HG03520 (cell line): ENCODE measurements at regions not wholly inside any gene's neighbourhood (a gene's known extent, or its start where the extent isn't known, plus 50 kb on each side); places are given as distances from the start of the nearest gene placed in this dataset.
"Not testable (repeated sequence)": the region's sequence is repeated elsewhere in the genome, so short reads cannot be mapped to it uniquely, and the experiment has no call there.

Experiments
- ATAC-seq: cut with Tn5 transposase; IDR thresholded peaks from one replicate; pipeline ENCODE4 v1.9.1; 2021; ENCODE audit warnings: mild to moderate bottlenecking, moderate library complexity; ENCODE audit not compliant: unreplicated experiment

DNA sequence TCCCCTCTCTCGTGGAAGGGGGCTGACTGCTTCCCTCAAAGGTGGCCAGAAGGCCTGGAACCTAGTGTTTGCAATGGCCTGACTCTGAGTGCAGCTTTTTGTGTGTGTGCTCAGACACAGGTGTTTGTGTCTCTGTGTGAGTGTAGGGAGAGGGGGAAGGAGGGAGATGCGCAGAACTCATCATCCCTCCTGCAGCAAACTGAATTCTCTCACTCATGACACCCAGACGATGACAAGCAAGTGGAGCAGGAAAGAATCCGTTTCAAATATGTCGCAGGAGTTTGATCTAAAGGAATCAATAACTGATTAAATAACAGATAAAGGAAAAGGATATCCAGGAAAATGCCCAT, 101.4 kb downstream of the TNFAIP3 start:
- no peak for ATAC-seq

DNA sequence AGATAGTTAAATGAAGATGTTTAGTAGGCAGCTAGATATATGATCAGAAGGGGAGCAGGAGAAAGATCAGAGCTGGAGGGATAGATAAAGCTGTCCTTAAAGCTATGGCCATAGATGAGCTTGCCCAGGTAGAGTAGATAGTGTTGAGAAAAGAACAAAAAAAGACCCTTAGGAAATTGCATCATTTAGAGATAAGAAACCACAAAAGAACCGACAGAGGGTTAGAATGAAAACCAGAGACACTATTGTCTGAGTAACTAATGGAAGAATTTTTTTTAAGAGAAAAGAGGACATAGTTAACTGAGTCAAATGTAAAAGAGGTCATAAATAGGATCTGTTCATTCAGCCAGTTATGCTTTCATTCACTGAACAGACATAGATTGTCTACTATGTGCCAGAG, 101.8 kb downstream of the TNFAIP3 start:
- ATAC-seq = no peak

DNA sequence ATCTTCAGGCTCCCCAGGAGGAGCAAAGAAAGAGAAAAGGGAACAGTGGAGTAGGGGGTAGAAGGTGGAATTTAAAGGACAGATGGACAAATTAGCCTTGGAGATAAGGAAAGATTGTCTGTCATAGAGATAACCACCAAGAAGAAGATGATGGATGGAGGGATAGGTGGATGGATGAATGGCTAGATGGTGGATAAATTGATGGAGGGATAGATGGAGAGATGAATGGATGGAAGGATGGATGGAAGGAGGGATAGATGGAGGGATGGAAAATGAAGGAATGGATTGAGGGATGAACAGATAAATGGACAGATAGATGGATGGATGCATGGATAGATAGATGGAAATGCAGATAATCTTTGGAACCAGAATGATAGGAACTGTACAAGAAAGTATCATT, 102.8 kb downstream of the TNFAIP3 start:
- no peak for ATAC-seq

DNA sequence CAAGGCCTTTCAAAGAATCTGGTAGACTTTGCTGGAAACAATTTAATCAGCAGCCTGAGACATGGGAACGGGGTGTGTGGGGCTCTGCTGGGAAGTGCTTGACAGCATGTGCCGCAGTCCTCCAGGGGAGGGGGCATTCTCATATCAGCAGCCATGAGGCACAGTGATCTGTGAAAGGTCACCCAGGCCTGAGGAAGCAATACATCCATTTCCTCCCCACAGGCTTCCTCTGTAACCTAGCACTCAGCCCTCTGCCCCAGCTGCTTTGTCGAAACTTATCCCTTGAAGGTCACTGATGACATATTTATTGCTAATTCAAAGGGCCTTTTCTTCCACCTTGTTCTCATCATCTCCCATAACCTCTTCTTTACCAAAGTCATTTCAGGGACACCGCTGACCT, 103.3 kb downstream of the TNFAIP3 start:
- ATAC-seq = no peak

DNA sequence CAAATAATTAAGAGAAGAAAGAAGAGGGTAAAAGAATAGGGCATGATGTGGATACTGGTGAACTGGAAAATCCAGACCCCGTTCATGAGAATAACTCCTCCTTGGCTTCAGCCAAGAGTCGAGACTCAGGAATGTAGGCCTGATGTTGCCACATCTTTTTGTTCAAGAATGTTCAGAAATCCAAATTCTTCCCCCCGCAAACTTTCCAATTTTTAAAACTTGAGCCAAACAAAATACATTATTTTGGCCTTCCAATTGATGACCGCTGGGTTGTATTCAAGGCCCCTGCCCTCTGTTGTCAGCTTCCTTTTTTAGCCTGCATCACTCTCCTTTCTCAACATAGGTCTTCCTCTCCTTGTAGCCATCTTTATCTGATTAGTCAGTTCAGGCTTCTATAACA, 106.1 kb downstream of the TNFAIP3 start:
- no peak for ATAC-seq

DNA sequence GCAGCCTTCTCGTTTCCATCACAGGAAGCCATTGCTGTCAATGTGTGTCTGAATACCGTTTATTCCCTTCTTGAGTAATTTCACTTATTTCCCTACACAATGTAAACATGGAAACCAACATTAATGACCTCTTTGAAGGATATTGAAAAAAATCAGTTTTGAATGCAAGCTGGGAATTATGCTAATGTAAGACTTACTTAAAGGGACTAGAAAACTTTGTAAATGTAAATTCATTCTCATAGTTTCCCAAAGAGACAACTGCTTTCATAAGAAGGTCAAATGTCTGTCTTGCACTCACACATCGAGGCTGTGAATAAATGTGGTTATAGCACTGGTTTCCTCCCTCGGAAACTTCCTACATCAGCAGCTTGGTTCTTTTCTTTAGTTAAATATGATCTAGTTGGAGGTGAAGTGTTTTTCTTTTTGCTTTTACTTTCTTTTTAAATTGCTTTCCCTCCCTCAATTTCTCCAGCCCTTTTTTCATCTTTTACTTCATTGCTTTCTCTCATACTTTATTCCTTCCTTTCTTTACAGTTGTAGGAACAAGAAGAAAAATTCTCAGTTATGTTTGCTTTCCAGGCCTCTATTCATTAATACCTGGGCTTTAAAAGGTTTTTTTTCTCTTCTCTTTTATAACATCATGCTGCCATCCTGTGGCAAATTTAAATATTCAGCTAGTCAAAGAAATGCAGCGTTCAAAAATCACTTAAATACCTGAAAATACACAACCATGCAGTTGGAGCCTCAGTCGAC, 108.3 kb downstream of the TNFAIP3 start:
- no peak for ATAC-seq

DNA sequence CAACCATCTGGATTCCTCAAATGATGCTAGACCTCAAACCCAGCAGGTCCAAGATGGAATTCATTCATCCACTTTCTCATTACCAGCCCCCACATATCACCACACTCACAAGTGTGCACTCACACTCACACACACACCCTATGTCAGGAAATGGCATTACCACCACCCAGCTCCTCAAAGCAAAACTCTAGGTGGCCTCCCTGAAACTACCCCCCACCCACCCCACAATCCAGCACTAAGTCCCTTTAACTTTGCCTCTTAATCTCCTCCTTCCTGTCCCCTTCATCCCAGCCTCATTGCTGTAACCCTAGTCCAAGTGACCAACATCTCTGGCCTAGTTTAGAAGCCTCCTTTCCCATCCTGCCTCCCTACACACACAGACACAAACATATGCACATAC, 109.4 kb downstream of the TNFAIP3 start:
- no peak for ATAC-seq

DNA sequence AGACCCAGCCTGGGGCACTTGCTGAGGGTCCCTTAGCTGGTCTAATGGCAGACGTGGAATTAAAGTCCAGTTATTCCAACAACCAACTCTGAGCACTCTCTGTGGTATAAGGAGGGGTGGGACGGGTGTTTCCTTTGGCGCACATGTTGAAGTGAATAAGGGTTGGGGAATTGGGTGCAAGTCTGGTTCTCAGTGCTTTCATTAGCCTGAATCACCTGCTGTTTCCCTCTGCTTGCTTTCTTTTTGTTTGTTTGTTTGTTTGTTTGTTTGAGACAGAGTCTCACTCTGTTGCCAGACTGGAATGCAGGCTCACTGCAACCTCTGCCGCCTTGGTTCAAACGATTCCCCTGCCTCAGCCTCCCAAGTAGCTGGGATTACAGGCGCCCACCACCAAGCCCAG, 110.1 kb downstream of the TNFAIP3 start:
- ATAC-seq = no peak

DNA sequence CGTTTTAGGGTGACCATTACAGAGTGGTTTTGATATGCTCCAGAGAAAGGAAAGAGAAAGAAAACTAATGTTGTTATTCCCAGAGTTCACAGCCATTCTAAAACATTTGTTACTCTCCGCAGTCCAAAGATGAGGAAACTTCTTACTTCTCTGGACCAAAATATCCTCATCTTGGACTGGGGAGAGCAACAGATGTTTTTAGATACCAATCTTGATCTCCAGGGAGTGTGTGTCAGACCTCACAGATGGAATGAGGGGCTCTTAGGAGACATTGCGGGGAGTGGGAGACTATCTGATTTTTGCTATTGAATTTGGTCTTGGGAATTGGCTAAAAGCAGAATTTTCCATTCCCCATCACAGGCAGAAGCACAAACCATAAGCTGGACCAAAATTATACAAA, 110.8 kb downstream of the TNFAIP3 start:
- no peak for ATAC-seq

DNA sequence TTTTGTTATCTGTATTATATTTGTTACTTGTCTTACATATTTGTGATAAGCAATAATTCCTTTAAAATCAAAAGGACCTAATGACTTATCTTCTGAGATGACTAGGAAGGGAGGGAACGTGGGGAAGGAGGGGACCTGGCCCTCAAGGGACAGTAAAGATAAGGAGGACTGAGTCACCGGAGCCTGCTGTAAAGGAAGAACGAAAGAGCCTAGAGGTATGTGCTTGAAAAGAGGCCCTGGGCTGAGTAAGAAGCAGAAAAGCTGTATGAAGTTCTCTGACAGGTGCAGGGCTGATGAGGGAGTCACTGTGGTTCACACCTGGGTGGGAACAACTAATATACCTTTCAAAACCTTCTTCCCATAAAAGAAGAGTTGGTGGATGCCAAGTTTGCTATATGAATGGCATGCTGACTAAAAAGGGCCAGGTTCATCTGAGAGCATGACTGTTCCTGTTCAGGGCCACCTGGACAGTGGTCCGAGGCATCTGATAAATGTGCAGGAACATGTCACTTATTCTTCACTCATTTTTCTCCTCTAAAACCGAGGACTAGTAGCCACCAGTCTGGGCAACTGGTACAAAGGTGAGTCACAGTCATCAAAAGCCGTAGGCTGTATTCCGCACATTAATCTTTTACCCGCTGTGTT, 111.3 kb downstream of the TNFAIP3 start:
- no peak for ATAC-seq

DNA sequence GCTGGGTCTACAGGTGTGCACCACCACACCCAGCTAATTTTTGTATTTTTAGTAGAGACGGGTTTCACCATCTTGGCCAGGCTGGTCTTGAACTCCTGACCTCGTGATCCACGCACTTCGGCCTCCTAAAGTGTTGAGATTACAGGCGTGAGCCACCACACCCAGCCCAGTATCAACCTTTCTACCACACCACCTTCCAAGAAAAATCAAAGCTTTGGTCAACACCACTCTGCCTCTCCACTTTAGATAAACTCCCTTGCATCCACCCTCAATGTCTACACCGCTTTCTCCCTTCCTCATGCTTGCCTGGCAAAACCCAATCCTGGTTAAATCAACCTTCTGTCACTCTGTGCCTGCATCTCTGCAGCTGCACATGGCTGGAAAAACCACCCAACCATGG, 112.2 kb downstream of the TNFAIP3 start:
- ATAC-seq = not testable (repeated sequence)

DNA sequence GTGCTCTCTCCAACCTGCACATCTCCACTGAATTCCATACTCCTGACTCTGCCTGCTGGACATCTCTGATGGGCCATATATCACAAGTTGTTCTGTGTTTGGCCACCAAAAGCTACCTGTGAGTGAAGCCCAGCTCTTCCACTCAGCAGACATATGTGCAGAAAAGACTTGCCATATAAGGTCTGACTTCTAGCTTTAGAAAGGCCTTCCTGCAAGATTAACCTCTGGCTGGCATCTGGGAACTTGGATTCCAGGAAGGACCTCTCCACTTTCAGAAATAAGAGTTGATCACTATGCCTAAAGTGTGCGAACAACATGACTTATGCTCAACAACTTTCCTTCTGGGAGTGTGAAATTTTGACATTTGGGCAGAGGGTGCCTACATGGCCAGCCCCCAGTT, 113.7 kb downstream of the TNFAIP3 start:
- ATAC-seq = no peak

DNA sequence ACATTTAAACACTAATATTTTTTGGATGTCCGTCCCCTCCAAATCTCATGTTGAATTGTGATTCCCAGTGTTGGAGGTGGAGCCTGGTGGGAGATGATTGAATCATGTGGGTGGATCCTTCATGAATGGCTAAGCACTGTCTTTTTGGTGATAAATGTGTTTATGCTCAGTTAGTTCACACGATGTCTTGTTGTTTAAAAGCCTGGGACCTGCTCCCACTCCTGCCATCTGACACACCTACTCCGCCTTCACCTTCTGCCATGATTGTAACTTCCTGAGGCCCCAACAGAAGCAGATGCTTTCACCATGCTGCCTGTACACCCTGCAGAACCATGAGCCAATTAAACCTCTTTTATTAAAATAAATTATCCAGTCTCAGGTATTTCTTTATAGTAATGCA, 114.7 kb downstream of the TNFAIP3 start:
- no peak for ATAC-seq

DNA sequence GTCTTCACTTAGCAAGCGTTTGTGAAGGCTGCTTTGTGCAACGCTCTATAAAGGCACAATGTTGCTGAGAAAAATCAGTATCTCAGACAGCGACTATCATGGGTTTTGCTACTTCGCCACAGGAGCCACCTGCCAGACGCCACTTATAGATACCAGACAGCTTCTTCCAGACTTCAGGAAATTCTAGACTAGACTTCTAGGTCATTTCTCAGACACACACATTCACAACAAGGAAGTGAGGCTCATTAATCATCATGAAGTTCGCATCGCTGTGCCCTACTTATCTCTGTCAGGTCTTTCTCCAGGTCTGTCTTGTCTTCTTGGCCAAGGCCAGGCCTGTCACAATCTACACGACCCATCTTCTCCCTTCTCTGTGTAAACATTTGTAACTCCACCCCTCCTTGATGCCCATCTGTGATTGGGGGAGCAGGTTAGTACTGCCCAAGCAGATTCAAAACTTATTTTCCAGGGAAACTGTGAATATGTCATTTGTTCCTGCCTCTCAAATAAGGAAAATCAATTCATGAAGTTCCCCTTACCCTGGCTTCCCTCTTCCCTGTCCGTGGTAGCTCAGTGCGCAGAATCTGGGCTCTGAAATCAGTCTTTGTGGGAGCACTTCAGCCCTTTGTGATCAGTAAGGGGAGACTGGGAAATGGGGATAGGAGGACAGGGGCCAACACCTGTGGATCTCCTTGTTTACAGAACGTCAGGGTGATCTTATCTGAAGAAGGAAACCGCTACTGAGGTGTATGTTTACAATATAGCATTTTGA, 115.5 kb downstream of the TNFAIP3 start:
- no peak for ATAC-seq

DNA sequence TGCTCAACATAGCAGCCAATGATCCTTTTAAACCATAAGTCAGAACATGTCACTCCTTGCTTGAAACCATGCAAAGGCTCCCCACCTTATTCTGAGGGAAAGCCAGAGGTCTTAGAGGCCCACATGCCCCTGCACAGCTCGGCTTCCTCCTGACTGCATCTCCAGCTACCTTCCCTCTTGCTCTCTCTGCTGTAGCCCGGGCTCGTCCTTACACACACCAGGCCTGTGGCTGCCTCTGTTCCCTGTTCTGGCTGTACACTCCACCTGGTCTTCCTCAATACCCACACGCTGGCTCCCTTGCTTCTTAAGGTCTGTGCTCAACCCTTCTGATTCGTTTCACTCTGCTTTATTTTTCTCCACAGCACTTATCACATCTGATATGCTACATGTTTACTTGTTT, 116.2 kb downstream of the TNFAIP3 start:
- ATAC-seq = no peak

DNA sequence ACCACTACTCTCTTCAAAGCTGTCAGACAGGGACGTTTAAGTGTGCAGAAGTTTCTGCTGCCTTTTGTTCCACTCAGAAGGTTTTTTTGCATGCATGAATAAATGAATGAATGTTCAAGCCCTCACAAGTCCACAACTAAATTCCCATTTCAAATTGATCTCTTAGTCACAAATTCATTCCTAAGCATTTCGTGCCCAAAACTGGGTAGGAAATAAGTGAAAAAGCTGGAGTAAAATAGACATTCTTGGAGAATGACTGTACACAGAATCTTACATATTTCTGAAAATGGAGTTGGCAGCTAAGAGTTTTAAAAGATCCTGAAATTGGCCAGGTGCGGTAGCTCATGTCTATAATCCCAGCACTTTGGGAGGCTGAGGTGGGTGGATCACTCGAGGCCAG, 117.6 kb downstream of the PERP start:
- ATAC-seq = no peak

DNA sequence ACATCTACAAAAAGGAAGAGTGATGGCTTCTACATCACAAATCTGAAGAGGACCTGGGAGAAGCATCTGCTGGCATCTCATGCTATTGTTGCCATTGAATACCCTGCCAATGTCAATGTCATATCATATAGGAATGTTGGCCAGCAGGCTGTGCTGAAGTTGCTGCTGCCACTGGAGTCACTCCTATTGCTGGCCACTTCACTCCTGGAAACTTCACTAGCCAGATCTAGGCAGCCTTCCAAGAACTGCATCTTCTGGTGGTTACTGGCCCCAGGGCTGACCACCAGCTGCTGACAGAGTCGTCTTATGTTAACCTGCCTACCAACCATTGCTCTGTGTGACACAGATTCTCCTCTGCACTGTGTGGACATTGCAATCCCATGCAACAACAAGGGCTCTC, 111.8 kb downstream of the PERP start:
- no peak for ATAC-seq

DNA sequence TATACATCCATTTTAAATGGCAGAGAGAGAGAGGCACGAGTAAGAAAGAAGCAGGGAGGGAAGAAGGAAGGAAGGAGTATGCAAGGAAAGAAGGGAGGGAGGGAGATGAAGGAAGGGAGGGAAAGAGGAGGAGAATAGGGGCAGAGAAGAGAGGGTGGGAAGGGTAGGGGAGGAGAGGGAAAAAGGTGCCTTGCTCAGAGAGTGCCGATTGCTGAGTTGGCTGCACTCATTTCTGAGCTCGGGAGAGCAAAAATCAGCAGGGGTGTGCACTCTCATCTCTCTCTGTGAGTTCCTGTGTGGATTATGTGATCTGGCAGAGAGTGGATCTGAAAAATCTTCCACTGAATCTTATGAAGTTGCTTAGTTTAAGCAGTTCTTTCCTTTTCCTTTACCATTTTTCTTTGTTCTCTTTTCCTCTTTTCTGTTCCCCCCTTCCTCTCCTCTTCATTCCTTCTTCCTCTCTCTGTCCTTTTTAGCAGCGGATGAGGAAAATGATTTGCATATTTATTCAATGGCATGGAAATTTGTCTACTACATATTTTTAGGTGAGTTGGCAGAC, 108.7 kb downstream of the PERP start:
- ATAC-seq = no peak

DNA sequence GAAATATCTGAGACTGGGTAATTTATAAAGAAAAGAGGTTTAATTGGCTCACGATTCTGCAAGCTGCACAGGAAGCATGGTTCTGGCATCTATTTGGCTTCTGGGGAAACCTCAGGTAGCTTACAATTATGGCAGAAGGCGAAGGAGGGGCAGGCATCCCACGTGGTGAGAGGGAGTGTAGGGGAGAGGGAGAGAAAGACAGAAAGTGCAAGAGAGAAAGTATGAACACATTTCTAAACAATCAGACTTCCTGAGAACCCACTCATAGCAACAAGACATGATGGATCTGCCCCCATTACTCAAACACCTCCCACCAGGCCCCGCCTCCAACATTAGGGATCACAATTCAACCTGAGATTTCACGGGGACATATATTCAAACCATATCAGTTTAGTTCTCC, 107.4 kb downstream of the PERP start:
- no peak for ATAC-seq

DNA sequence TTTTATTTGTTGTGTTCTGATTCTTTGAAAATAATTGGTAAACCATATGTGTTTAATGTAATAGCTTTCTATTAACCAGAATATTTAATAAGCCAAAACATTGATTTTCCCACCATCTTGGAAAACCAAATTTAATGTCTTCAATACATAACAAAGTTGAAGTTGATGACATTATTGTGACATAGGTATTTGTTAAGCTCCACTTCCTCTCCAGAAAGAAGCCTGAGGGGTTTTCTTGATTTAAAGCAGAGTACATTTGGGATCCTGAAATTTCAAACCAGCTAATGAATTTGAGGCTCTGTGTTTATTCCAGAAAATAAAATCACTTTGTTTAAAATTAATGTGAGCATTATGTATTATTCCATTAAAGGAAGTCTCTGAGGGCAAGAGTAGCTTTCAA, 106.3 kb downstream of the PERP start:
- no peak for ATAC-seq

DNA sequence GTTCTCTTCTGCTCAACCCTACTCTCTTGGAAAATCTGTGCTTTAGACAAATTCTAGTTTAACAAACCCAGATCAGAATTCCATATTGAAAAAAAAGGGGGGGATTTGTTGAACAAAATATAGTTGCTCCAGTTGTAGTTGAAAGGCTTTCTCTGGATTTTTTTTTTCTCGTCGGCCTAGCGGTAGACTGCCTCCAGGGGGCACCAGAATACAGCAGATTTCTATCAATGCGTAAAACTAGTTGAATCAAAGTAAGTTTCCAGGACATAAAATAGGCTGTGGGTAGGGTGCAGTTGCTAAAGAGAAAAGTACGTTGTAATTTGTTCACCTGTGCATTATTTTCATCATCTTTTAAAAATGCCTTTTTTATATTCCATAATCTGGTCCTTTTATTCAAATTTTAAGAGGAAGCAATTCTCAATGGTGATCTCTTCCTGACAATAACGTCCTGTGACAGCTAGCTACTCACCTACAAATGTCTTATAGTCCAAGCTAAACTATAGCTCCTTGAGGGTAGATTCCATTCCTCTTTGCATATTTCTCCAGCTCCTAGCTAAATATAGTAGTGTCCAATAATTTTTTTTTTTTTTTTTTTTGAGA, 105.4 kb downstream of the PERP start:
- no peak for ATAC-seq
